IPS-15b (cell line): ENCODE measurements at regions not wholly inside any gene's neighbourhood (a gene's known extent, or its start where the extent isn't known, plus 50 kb on each side); places are given as distances from the start of the nearest gene placed in this dataset.

Experiments
- H3K27me3 ChIP-seq: one replicate; pipeline ENCODE4 v1.6.1; 2013; ENCODE audit warnings: low read length; ENCODE audit not compliant: control insufficient read depth, insufficient read depth
- H3K36me3 ChIP-seq: one replicate; pipeline ENCODE4 v1.6.1; 2013; ENCODE audit warnings: low read length; ENCODE audit not compliant: control insufficient read depth, insufficient read depth
- H3K4me1 ChIP-seq: one replicate; pipeline ENCODE4 v1.6.1; 2013; ENCODE audit warnings: mild to moderate bottlenecking, low read length; ENCODE audit not compliant: control insufficient read depth, insufficient read depth
- H3K4me3 ChIP-seq: one replicate; pipeline ENCODE4 v1.5.1; 2013; ENCODE audit warnings: low read depth, low read length
- H3K9ac ChIP-seq: one replicate; pipeline ENCODE4 v1.6.1; 2013; ENCODE audit warnings: low read depth, mild to moderate bottlenecking, low read length
- H3K9me3 ChIP-seq: one replicate; pipeline ENCODE4 v1.6.1; 2013; ENCODE audit warnings: mild to moderate bottlenecking, low read length; ENCODE audit not compliant: control insufficient read depth, insufficient read depth

DNA sequence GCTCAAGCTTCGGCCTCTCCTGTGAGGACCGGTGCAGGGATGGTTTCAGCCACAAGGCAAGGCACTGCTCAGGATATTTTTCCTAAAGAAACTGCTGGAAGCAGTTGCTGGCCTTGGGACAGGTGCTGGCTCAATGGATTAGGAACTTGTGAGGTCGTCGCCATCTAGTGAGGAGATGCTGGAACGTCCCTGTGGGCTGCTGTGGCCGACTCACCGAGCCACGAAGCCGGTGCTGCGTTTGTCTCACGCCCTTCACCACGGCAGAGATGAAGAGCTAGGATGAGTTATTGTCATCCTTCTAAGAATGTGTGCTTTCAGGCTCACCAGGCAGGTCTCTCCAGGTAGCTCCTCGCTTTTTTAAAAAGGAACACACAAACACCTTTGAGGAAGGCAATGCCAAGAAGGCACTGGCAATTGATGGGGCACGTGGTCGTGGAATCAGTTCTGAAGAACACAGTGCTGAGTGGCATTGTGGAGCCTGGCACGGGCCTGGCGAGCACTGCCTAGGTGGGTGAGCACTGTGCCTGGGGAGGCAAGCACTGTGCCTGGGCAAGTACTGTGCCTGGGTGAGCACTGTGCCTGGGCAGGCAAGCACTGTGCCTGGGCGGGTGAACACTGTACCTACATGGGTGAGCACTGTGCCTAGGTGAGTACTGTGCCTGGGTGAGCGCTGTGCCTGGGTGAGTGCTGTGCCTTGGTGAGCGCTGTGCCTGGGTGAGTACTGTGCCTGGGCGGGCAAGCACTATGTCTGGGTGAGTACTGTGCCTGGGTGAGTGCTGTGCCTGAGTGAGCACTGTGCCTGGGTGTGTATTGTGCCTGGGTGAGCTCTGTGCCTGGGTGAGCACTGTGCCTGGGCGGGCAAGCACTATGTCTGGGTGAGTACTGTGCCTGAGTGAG lies 140.4 kb downstream of the TEX29 start:
- Histone ChIP-seq H3K9ac (no peak overlapping the region), H3K36me3 (no peaks in the 10 kb centered on the region), H3K27me3 (no peaks in the 10 kb centered on the region), H3K4me1 (no peaks in the 10 kb centered on the region), H3K9me3 (no peaks in the 10 kb centered on the region), H3K4me3 (no peak overlapping the region)

- Histone ChIP-seq H3K27me3 (no peaks in the 10 kb centered on the region), H3K36me3 (no peaks in the 10 kb centered on the region), H3K4me3 (no peak overlapping the region), H3K9ac (no peak overlapping the region), H3K9me3 (no peaks in the 10 kb centered on the region), H3K4me1 (no peaks in the 10 kb centered on the region)
These were observed 141.2 kb downstream of the TEX29 start for GRCh38 chr13:111461445-111462149.

DNA sequence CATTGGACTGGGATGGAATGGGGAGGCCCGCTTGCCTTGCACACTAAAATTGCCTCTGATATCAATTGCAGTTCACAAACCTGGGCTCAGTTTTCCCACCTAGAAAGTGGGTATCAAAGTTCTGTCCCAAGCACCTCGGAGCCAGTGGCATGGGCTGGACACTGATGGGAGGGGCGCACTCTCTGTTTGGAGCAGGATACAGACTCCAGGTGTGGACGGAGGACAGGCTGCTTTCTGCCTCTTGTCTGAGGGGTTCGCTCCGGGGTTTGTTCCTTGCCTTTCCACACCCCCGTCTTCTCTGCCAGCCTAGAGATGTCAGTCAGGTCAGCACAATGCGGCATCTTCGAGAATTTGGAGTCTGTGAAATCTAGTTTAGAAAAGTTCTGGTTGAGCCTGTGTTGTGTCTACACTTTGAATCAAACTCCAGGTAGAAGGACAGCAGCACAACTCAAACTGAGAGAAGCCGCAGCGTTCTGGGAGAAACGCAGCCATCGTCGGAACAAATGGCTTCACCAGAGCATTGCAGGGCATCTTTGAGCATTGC lies 141.9 kb downstream of the TEX29 start:
- no peaks in the 10 kb centered on the region for H3K9me3 ChIP-seq
- H3K4me3 ChIP-seq = no peak overlapping the region
- no peaks in the 10 kb centered on the region for H3K36me3 ChIP-seq
- H3K9ac ChIP-seq = no peak overlapping the region
- no peaks in the 10 kb centered on the region for H3K27me3 ChIP-seq
- no peaks in the 10 kb centered on the region for H3K4me1 ChIP-seq

GRCh38 chr13:111462944-111463343 lies 142.5 kb downstream of the TEX29 start:
- H3K9me3 ChIP-seq = no peaks in the 10 kb centered on the region
- no peak overlapping the region for H3K4me3 ChIP-seq
- H3K9ac ChIP-seq = no peak overlapping the region
- H3K4me1 ChIP-seq = no peaks in the 10 kb centered on the region
- no peaks in the 10 kb centered on the region for H3K27me3 ChIP-seq
- H3K36me3 ChIP-seq = no peaks in the 10 kb centered on the region

GRCh38 chr13:111467111-111467890 lies 146.9 kb downstream of the TEX29 start:
- H3K4me1 ChIP-seq = no peaks in the 10 kb centered on the region
- H3K4me3 ChIP-seq = no peak overlapping the region
- no peaks in the 10 kb centered on the region for H3K9me3 ChIP-seq
- no peaks in the 10 kb centered on the region for H3K36me3 ChIP-seq
- H3K9ac ChIP-seq = no peak overlapping the region
- no peaks in the 10 kb centered on the region for H3K27me3 ChIP-seq

- H3K27me3 ChIP-seq = no peaks in the 10 kb centered on the region
- H3K9me3 ChIP-seq = no peaks in the 10 kb centered on the region
- H3K36me3 ChIP-seq = no peaks in the 10 kb centered on the region
- H3K4me3 ChIP-seq = no peak overlapping the region
- no peaks in the 10 kb centered on the region for H3K4me1 ChIP-seq
- no peak overlapping the region for H3K9ac ChIP-seq
These were observed 147.9 kb downstream of the TEX29 start for GRCh38 chr13:111468037-111468959.

DNA sequence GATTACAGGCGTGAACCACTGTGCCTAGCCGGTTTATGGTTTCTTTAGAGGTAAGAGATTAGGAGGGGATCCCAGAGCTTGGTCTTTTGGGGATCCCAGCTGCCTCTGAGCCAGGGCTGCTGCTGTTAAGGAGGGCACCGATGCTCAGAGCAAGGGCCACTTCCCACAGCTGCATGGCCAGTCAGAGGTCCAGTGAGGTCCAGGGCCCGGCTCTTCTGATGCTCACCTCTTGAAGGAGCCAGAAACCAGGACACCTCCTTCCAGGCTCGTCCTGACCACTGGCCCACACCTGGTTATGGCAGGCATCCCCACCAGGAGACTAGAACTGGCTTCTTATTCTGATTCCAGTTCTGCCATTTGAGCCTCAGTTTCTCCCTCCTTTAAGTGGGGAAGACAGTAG lies 149.0 kb downstream of the TEX29 start:
- H3K9ac ChIP-seq = no peak overlapping the region
- H3K4me3 ChIP-seq = no peak overlapping the region
- no peaks in the 10 kb centered on the region for H3K36me3 ChIP-seq

DNA sequence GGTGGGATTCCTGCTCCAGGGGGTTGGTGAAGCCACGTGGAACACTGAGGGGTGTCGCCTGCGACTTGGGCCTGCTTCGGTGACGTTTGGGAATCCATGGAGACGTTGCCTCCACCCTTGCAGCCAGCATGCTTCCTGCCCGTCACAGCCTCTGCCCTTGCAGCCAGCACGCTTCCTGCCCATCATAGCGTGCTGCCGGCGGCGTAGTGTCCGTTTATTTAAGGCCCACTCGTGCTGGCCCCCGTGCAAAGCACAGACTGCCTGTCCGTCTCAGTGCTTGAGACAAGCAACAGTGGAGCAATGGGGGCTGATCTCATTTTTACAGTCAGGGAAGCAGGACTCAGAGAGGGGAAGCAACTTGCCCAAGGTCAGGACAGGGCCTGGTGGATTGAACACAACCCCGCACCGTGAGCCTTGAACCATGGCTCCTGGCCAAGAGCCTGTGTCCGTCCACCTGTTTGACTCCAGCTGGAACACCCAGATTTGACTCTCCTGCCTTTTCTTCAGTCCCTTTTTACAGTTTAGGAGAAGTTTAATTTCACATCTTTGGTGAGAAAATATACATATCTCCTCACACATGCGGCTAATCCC lies 149.6 kb downstream of the TEX29 start:
- Histone ChIP-seq H3K9me3 (no peaks in the 10 kb centered on the region), H3K4me1 (no peaks in the 10 kb centered on the region), H3K36me3 (no peaks in the 10 kb centered on the region), H3K4me3 (no peak overlapping the region), H3K9ac (no peak overlapping the region), H3K27me3 (no peaks in the 10 kb centered on the region)

More for the DNA sequence above, 149.0 kb downstream of the TEX29 start:
- H3K9me3 ChIP-seq = no peaks in the 10 kb centered on the region
- no peaks in the 10 kb centered on the region for H3K4me1 ChIP-seq
- H3K27me3 ChIP-seq = no peaks in the 10 kb centered on the region

DNA sequence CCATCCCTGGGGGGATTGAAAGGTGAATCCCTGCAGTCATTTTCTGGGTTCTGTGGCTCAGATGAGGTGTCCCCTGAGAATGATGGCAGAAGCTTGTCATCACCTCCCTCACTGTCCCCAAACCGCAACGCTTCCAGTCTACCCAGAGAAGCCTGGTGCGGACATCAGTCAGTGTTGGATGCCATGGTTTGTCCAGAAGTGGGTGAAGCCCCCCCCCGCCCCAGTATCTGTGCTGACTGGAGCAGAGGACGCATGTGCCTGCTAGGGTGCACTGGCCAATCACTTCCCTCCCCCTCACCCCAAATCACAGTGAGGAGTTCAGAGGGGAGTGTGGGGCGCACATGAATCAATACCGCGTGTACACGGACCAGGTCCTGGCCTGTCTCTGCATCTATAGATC lies 150.5 kb downstream of the TEX29 start:
- Histone ChIP-seq H3K9ac (no peak overlapping the region), H3K36me3 (no peaks in the 10 kb centered on the region), H3K27me3 (no peaks in the 10 kb centered on the region), H3K4me3 (no peak overlapping the region), H3K9me3 (no peaks in the 10 kb centered on the region), H3K4me1 (no peaks in the 10 kb centered on the region)

DNA sequence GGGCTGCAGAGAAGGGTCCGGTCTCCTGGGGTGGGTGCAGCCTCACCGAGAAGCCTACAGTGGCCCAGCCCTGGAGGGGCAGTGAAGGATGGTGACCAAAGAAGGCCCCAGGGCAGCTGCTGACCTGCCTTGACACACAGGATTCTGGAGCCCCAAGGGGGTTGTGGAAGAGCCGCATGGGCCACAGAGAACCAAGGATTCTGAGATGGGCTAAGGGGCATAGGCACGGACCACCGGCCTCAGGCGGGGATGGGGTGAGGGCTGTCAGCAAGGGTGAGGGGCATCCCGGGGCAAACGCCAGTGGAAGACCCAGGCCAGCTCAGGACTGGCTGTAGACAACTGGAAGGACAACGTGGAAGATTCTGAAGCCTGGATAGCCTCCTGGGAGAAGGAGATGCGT lies 151.6 kb downstream of the TEX29 start:
- H3K9me3 ChIP-seq = no peaks in the 10 kb centered on the region
- H3K9ac ChIP-seq = no peak overlapping the region
- no peaks in the 10 kb centered on the region for H3K36me3 ChIP-seq
- no peaks in the 10 kb centered on the region for H3K4me1 ChIP-seq
- no peaks in the 10 kb centered on the region for H3K27me3 ChIP-seq
- no peak overlapping the region for H3K4me3 ChIP-seq
